WERI-Rb-1 (cell line): ENCODE measurements at regions not wholly inside any gene's neighbourhood (a gene's known extent, or its start where the extent isn't known, plus 50 kb on each side); places are given as distances from the start of the nearest gene placed in this dataset.
"Not testable (repeated sequence)": the region's sequence is repeated elsewhere in the genome, so short reads cannot be mapped to it uniquely, and the experiment has no call there.

Source experiments
- DNase-seq: peaks from one replicate; pipeline ENCODE4 v3.0.0-alpha.2; 2020
- H3K27ac ChIP-seq: fragments of 250-450 bp; sonication (Bioruptor Pico); 2 replicates; pipeline ENCODE4 v1.5.1; 2020; ENCODE audit warnings: mild to moderate bottlenecking, moderate library complexity
- H3K27me3 ChIP-seq: fragments of 250-450 bp; sonication (Bioruptor Pico); 2 replicates; pipeline ENCODE4 v1.5.1; 2021; ENCODE audit warnings: mild to moderate bottlenecking, low read depth, moderate library complexity; ENCODE audit not compliant: insufficient read depth, severe bottlenecking
- H3K36me3 ChIP-seq: fragments of 250-450 bp; sonication (Bioruptor Pico); 2 replicates; pipeline ENCODE4 v1.5.1; 2020; ENCODE audit warnings: mild to moderate bottlenecking, moderate library complexity
- H3K4me3 ChIP-seq: 2 replicates; pipeline ENCODE4 v1.5.1; 2011; ENCODE audit warnings: low read depth, mild to moderate bottlenecking, control low read depth, low read length
- H3K9me3 ChIP-seq: fragments of 250-450 bp; sonication (Bioruptor Pico); 2 replicates; pipeline ENCODE4 v1.5.1; 2021; ENCODE audit warnings: mild to moderate bottlenecking, moderate library complexity; ENCODE audit not compliant: severe bottlenecking
- CTCF ChIP-seq: IDR thresholded peaks from 2 replicates; pipeline ENCODE4 v1.5.1; 2011; ENCODE audit warnings: low read depth, mild to moderate bottlenecking, control low read depth, inconsistent platforms, low read length

- H3K36me3 ChIP-seq = no peaks in the 10 kb centered on the region
- no peak for DNase-seq
- H3K27me3 ChIP-seq = no peaks in the 10 kb centered on the region
- TF ChIP-seq CTCF = no peak
- H3K4me3 ChIP-seq = no peak overlapping the region
- no peak overlapping the region for H3K27ac ChIP-seq
- peaks cover 7% of the 10 kb centered on the region for H3K9me3 ChIP-seq
Observed at GRCh38 chr3:145246291-145246690, 914.7 kb downstream of the PLOD2 start.

GRCh38 chr3:145248928-145249327 lies 912.1 kb downstream of the PLOD2 start:
- peaks cover 7% of the 10 kb centered on the region for H3K9me3 ChIP-seq
- DNase-seq = no peak
- no peaks in the 10 kb centered on the region for H3K36me3 ChIP-seq
- no peak overlapping the region for H3K4me3 ChIP-seq
- TF ChIP-seq CTCF = no peak
- no peak overlapping the region for H3K27ac ChIP-seq
- no peaks in the 10 kb centered on the region for H3K27me3 ChIP-seq

GRCh38 chr3:145251311-145251710 lies 909.7 kb downstream of the PLOD2 start:
- no peak overlapping the region for H3K4me3 ChIP-seq
- no peak for DNase-seq
- peaks cover 7% of the 10 kb centered on the region for H3K9me3 ChIP-seq
- H3K27ac ChIP-seq = no peak overlapping the region
- TF ChIP-seq CTCF = no peak
- no peaks in the 10 kb centered on the region for H3K27me3 ChIP-seq
- no peaks in the 10 kb centered on the region for H3K36me3 ChIP-seq

GRCh38 chr3:145257967-145258366 lies 903.0 kb downstream of the PLOD2 start:
- not testable (repeated sequence) for H3K27ac ChIP-seq, H3K27me3 ChIP-seq, H3K9me3 ChIP-seq, H3K36me3 ChIP-seq, H3K4me3 ChIP-seq, DNase-seq

GRCh38 chr3:145259166-145259880 lies 901.7 kb downstream of the PLOD2 start:
- Histone ChIP-seq H3K4me3 (no peak overlapping the region), H3K27me3 (no peaks in the 10 kb centered on the region), H3K9me3 (no peaks in the 10 kb centered on the region), H3K36me3 (no peaks in the 10 kb centered on the region), H3K27ac (no peak overlapping the region)
- TF ChIP-seq CTCF = no peak
- DNase-seq = no peak

GRCh38 chr3:145263458-145263857 lies 897.5 kb downstream of the PLOD2 start:
- H3K9me3 ChIP-seq = not testable (repeated sequence)

GRCh38 chr3:145266368-145266767 lies 894.6 kb downstream of the PLOD2 start:
- DNase-seq = no peak
- no peak overlapping the region for H3K27ac ChIP-seq
- H3K9me3 ChIP-seq = no peaks in the 10 kb centered on the region
- 0 out of 2 replicates have a peak, but pooled peaks have one; percentile 6 for TF ChIP-seq CTCF
- no peaks in the 10 kb centered on the region for H3K27me3 ChIP-seq
- H3K36me3 ChIP-seq = no peaks in the 10 kb centered on the region
- H3K4me3 ChIP-seq = no peak overlapping the region

More at GRCh38 chr3:145263458-145263857, 897.5 kb downstream of the PLOD2 start:
- H3K27me3 ChIP-seq, DNase-seq, H3K4me3 ChIP-seq, H3K27ac ChIP-seq, H3K36me3 ChIP-seq: not testable (repeated sequence)
